HEK293T (cell line): ENCODE measurements at regions not wholly inside any gene's neighbourhood (a gene's known extent, or its start where the extent isn't known, plus 50 kb on each side); places are given as distances from the start of the nearest gene placed in this dataset.

Experiments used
- ARNT ChIP-seq: fragments of 450-650 bp; IDR thresholded peaks from 2 replicates; pipeline ENCODE4 v1.6.1; 2017; ENCODE audit warnings: mild to moderate bottlenecking
- BHLHE40 ChIP-seq: fragments of 450-650 bp; IDR thresholded peaks from 2 replicates; pipeline ENCODE4 v1.6.1; 2016; ENCODE audit warnings: mild to moderate bottlenecking, moderate library complexity, borderline replicate concordance
- CTBP1 ChIP-seq: fragments of 450-650 bp; IDR thresholded peaks from 2 replicates; pipeline ENCODE4 v1.6.1; 2016; ENCODE audit warnings: borderline replicate concordance
- FOXA1 ChIP-seq: fragments of 450-650 bp; IDR thresholded peaks from 2 replicates; pipeline ENCODE4 v1.6.1; 2016; ENCODE audit warnings: mild to moderate bottlenecking
- FOXK2 ChIP-seq: fragments of 450-650 bp; IDR thresholded peaks from 2 replicates; pipeline ENCODE4 v1.6.1; 2016; ENCODE audit warnings: mild to moderate bottlenecking
- HDGF ChIP-seq: fragments of 450-650 bp; IDR thresholded peaks from 2 replicates; pipeline ENCODE4 v1.6.1; 2017; ENCODE audit warnings: antibody characterized with exemption, borderline replicate concordance
- LEF1 ChIP-seq: fragments of 450-650 bp; IDR thresholded peaks from 2 replicates; pipeline ENCODE4 v1.6.1; 2017; ENCODE audit warnings: mild to moderate bottlenecking, borderline replicate concordance
- SP1 ChIP-seq: fragments of 450-650 bp; IDR thresholded peaks from 2 replicates; pipeline ENCODE4 v1.6.1; 2017
- SUZ12 ChIP-seq: fragments of 450-650 bp; IDR thresholded peaks from 2 replicates; pipeline ENCODE4 v1.6.1; 2016; ENCODE audit warnings: mild to moderate bottlenecking
- TARDBP ChIP-seq: fragments of 450-650 bp; IDR thresholded peaks from 2 replicates; pipeline ENCODE4 v1.6.1; 2016
- ZNF384 ChIP-seq: fragments of 450-650 bp; IDR thresholded peaks from 2 replicates; pipeline ENCODE4 v1.6.1; 2016

GRCh38 chr6:140811642-140812041 lies 1321.1 kb upstream of the GJE1 start:
- TF ChIP-seq ARNT (no peak), FOXA1 (no peak), LEF1 (no peak), BHLHE40 (no peak), HDGF (no peak), TARDBP (no peak), SP1 (no peak), FOXK2 (no peak), SUZ12 (no peak), ZNF384 (no peak), CTBP1 (no peak)
